Stimulated activated CD8-positive, alpha-beta memory T cell treated with anti-CD3 and anti-CD28 coated beads, Interleukin-4, amount 100 ng/mL, for 24 hours (primary cell): ENCODE measurements at regions not wholly inside any gene's neighbourhood (a gene's known extent, or its start where the extent isn't known, plus 50 kb on each side); places are given as distances from the start of the nearest gene placed in this dataset.

Experiments used
- DNase-seq: peaks from one replicate; pipeline ENCODE4 v3.0.0-alpha.2; 2020; ENCODE audit warnings: low read depth

DNA sequence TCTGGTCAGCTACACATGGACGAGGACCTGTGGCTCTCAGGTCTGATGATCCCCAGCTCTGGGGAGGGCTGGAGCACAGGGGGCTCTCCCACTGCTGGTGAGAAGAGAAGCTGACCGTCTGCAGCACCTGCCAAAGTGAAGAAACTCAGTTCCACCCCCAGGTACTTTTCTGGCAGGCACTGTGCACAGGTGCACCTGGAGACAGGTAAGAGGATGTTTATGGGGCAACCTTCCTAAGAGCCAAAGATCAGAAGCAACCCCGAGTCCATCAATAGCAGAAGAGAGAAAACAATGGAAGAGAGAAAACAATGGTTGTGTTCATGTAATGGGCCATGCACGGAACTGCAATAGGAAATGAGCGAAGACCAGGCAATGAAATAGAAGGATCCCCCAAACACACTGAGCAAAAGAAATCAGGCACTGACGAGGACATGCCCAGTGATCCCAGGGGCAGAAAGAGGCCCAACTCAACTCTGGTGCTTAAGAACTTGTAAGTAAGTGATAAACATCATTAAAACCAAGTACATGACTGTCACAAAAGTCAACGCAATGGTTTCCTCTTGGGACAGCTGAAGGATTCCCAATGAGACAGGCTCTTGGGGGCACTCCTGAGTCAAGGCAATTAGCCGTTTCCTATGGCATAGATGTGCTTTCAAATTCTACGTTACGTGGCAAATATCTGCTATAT lies 95.0 kb upstream of the ALDH1A3 start:
- no peak for DNase-seq

DNA sequence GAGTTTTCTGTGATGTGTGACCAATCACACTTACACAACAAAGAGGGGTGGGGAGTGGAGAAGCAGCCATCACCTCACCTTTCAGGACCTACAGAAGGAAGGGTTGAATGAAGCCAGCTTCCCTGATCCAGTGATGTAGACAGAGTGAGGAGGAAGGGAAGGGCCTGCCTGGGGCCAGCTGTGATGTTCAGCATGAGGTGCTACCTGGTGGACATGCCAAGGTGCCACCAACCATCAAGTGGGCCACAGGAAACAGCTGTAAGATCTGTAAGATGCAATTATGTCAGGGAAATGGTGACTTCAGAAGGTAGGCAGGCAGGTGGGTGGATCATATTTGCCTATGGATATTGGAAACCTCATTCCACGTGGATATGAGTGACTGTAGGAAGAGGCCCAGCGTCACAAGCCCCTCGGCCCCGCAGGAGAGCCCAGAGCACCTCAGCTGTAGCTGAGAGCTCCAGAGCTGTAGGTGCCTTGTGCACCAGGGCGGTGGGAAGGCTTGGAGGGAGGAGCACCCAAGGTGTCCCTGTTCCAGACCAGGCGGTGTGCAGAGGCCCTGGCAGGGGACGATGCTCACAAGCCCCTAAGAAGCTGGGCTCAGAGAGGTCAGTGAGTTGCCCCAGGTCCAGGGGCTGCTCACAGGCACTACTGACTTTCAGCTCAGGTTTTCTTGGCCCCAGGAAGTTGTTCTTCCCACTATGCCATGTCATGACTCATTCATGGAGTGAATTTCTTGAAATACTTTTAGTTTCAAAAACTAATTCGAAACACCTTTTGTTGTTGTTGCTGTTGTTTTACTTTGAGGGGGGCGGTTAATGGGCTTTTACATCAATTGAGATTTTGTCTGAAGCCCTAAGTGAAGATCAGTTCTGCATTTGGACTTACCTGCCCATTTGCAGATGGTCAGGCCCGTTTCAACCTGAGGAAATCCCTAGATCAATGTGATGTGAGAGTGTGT lies 94.2 kb upstream of the ALDH1A3 start:
- DNase-seq = no peak

DNA sequence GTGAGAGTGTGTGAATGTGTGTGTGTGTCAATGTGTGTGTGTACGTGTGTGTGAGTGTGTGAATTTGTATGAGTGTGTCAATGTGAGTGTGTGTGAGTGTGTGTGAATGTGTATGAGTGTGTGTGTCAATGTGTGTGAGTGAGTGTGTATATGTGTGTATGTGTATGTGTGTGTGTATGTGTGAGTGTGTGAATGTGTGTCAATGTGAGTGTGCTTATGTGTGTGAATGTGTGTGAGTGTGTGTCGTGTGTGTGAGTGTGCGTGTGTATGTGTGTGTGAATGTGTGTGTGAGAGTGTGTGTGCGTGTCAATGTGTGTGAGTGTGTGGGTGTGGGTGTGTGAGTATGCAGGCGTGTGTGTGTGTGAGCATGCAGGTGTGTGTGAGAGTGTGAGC lies 93.5 kb upstream of the ALDH1A3 start:
- DNase-seq = no peak

GRCh38 chr15:100786901-100787566 lies 92.6 kb upstream of the ALDH1A3 start:
- DNase-seq = no peak

DNA sequence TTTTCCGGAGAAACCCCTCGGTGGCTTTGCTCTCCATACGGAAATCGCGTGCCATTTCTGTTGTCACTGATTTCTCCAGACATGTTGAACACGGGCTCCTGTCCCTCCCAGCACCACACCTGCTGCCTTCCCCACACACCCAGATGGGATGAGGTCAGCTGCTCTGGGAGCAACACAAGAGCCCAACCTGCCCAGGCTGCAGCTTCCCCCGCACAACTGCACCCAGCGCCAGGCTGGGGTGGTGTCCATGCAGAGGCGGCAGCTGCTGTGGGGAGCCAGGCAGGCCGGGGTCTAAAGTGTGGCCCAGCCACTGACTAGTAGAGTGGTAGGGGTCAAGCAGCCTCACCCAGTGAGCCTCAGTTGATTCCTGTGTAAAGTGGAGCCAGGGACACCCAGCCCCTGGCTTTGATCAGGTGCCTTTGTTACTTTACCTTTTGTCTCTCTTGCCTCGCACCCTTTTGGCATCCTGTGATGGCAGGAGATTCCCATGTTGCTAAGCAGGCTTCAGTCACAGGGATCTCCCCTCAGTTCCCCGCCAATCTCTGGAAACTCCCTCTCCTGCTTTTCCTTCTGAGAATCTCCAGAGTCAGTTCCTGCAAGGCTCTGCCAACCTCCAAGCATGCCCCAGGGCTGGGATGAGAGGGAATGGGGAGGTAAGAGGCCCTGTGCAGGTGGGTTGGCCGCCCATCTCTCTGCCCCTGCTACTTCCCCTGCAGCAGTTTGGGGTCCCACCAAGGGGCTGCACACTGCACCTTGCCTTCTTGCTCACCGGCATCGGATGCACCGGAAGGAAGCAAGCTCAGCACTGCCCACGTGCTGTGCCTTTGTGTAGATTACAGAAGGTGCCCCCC lies 91.8 kb upstream of the ALDH1A3 start:
- DNase-seq = no peak

GRCh38 chr15:100788418-100789105 lies 91.1 kb upstream of the ALDH1A3 start:
- DNase-seq = no peak

DNA sequence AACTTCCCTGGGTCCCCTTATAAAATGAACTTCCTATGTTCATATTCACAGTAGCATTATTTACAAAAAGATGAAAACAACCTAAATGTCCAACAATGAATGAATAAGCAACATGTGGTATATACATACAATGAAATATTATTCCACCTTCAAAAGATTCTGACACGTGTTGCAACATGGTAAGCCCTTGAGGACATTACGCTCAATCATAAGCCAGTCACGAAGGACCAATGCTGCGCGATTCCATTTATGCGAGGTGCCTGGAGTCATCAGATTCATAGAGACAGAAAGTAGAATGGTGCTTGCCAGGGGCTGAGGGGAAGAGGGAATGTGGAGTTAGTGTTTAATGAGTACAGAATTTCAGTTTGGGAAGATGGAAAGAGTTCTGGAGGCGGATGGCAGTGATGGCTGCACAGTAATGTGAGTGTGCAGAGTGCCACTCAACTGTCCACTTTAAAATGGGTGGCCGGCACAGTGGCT lies 88.8 kb upstream of the ALDH1A3 start:
- no peak for DNase-seq

GRCh38 chr15:100794008-100794407 lies 85.6 kb upstream of the ALDH1A3 start:
- no peak for DNase-seq

- DNase-seq = no peak
These were observed 78.3 kb upstream of the ALDH1A3 start for GRCh38 chr15:100801256-100801900.

GRCh38 chr15:100802421-100803170 lies 77.0 kb upstream of the ALDH1A3 start:
- DNase-seq = no peak

DNA sequence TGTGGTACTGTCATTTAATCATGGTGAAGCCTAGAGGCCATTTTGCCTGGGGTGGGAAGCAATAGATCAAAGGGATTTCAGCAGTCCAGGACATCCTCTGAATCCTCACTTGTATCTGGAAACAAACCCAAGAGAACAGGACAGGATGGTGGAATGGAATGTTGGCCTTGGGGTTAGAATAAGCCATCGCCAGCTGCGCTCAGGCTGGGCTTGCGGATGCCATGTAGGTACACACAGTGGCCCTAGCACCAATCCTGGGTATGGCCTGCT lies 76.5 kb upstream of the ALDH1A3 start:
- no peak for DNase-seq

- DNase-seq = no peak
These were observed 73.5 kb upstream of the ALDH1A3 start for GRCh38 chr15:100806157-100806556.

GRCh38 chr15:100807028-100807427 lies 72.6 kb upstream of the ALDH1A3 start:
- DNase-seq = no peak

DNA sequence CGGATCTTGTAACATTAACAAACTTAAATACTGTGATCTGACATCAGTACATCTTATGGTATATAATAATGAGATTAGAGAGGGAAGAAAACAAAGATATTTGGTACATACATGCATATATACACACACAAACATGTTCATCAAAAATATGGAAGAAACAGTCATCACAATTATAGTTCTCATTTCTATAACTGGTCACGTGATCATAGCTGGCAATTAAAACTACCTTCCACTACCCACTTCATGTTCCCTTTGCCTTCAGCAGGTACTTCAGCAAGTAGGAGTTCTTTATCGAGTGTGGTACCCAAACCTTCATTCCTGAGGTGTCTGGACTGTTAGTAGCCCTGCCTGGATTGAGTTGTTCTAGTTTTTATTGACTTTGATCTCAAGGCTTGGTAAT lies 70.9 kb upstream of the ALDH1A3 start:
- no peak for DNase-seq

DNA sequence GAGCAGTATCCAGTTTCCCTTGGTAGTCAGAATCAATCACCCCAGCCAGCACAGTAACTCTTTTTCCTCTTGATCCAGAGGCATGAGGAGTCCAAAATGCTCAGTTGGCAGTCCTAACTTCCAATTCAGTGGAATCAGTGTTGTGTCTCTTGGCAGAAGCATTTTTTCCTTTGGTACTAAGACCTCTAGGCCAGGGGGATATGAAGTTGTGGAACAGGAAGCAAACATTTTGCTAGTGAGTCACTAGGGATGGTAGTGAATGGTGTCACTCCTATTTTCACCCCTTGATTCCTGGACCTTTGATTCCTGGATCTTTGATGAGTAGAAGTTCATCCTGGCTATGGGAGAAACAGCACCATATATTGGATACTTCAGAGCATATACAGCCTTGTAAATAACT lies 70.5 kb upstream of the ALDH1A3 start:
- DNase-seq = no peak

DNA sequence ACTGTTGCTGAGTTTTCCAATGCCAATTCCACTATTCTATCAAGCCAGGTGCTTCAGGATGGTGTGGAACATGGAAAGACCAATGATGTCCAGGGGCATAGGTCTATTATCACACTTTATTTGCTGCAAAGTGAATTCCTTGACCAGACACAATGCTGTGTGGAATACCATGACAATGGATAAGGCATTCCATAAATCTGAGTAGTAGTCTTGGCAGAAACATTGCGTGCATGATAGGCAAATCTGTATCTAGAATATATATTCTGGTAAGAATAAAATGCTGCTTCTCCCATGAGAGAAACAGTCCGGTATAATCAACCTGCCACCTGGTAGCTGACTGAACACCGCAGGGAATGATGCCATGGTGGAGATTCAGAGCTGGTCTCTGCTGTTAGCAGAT lies 70.0 kb upstream of the ALDH1A3 start:
- DNase-seq = no peak

- DNase-seq = no peak
These were observed 69.4 kb upstream of the ALDH1A3 start for GRCh38 chr15:100810229-100810628.

DNA sequence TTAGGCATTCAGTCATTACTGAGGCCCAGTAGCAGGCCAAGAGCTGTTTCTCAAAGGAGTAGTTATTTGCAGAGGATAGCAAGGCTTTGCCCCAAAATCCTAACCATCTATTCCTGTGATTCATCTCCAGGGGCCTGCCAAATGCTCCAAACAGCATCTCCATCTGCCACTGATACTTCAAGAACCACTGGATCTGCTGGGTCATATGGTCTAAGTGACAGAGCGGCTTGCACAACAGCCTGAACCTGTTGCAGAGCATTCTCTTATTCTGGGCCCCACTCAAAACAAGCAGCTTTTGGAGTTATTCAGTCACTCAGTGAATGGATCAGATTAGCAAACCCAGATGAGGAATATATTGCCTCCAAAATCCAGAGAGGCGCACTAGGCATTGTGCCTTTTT lies 68.8 kb upstream of the ALDH1A3 start:
- DNase-seq = no peak

- no peak for DNase-seq
These were observed 66.8 kb upstream of the ALDH1A3 start for GRCh38 chr15:100812802-100813201.

DNA sequence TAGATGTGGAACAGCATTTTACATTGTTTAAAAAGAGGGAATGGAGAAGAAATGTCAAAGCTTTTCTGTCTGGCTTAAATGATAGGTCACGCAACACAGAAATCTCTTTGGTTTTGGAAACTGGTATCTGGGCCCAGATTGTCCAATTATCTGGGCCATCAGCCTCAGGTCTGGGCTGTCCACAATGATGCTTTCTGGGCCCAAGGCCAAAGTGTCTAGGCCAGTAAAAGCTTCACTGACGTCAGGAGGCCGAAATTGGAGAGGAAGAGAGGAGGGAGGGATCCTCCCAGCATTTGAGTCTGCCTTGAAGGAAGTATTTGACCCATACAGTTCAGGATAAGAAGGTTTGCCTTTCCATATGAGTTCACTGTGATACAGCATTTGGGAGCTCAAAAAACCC lies 60.7 kb upstream of the ALDH1A3 start:
- no peak for DNase-seq
